H1 (cell line): ENCODE measurements at regions not wholly inside any gene's neighbourhood (a gene's known extent, or its start where the extent isn't known, plus 50 kb on each side); places are given as distances from the start of the nearest gene placed in this dataset.

Experiments
- CHD1 ChIP-seq: IDR thresholded peaks from 2 replicates; pipeline ENCODE4 v1.6.1; 2012; ENCODE audit warnings: low read depth, low read length, improper control_type of control experiment
- FOSL1 ChIP-seq: IDR thresholded peaks from 2 replicates; pipeline ENCODE4 v1.6.1; 2011; ENCODE audit warnings: mild to moderate bottlenecking, low read depth, low read length, moderate library complexity; ENCODE audit not compliant: insufficient read depth
- GTF2F1 ChIP-seq: IDR thresholded peaks from 2 replicates; pipeline ENCODE4 v1.6.1; 2012; ENCODE audit warnings: low read depth, low read length, improper control_type of control experiment, borderline replicate concordance
- MAX ChIP-seq: IDR thresholded peaks from 2 replicates; pipeline ENCODE4 v1.6.1; 2012; ENCODE audit warnings: inconsistent platforms
- RFX5 ChIP-seq: IDR thresholded peaks from 2 replicates; pipeline ENCODE4 v1.6.1; 2011; ENCODE audit warnings: low read depth, low read length, improper control_type of control experiment, borderline replicate concordance
- RXRA ChIP-seq: IDR thresholded peaks from 2 replicates; pipeline ENCODE4 v1.6.1; 2011; ENCODE audit warnings: low read depth, mild to moderate bottlenecking, low read length, moderate library complexity; ENCODE audit not compliant: insufficient read depth
- SP1 ChIP-seq: IDR thresholded peaks from 2 replicates; pipeline ENCODE4 v1.6.1; 2011; ENCODE audit warnings: low read depth, low read length
- SP2 ChIP-seq: IDR thresholded peaks from 2 replicates; pipeline ENCODE4 v1.6.1; 2012; ENCODE audit warnings: mild to moderate bottlenecking, low read length, inconsistent platforms
- SP4 ChIP-seq: IDR thresholded peaks from 2 replicates; pipeline ENCODE4 v1.6.1; 2012; ENCODE audit warnings: low read length, inconsistent platforms
- TBP ChIP-seq: IDR thresholded peaks from 2 replicates; pipeline ENCODE4 v1.6.1; 2011; ENCODE audit warnings: low read depth, low read length, improper control_type of control experiment
- TEAD4 ChIP-seq: IDR thresholded peaks from 2 replicates; pipeline ENCODE4 v1.6.1; 2012; ENCODE audit warnings: low read depth, low read length, inconsistent platforms, mixed read lengths
- YY1 ChIP-seq: IDR thresholded peaks from 2 replicates; pipeline ENCODE4 v1.6.1; 2011; ENCODE audit warnings: low read depth, mild to moderate bottlenecking, low read length

GRCh38 chr4:100075486-100076270 lies 114.6 kb downstream of the DDIT4L start (continued):
- TF ChIP-seq FOSL1 (no peak), RFX5 (no peak), RXRA (no peak), SP4 (no peak), YY1 (no peak), GTF2F1 (no peak), SP1 (no peak), CHD1 (no peak), TEAD4 (no peak), SP2 (no peak), MAX (no peak), TBP (no peak)
- TF ChIP-seq, all 59 proteins: peak for 0
